ENCODE measurements at regions not wholly inside any gene's neighbourhood (a gene's known extent, or its start where the extent isn't known, plus 50 kb on each side); places are given as distances from the start of the nearest gene placed in this dataset.

- Histone ChIP-seq H3K27ac (no peak overlapping the region), H3K4me3 (no peak overlapping the region), H3K36me3 (no peaks in the 10 kb centered on the region), H3K9me3 (no peaks in the 10 kb centered on the region), H3K4me1 (ENCODE audit: control insufficient read depth in 1 of 2, low read depth in 2 of 2) (no peaks in the 10 kb centered on the region), H3K27me3 (replicated peaks; ENCODE audit: insufficient read depth) (no peaks in the 10 kb centered on the region)
- no peak for TF ChIP-seq CTCF (IDR thresholded peaks at IDR 0.05)
- DNase-seq (ENCODE audit: low spot score) (no peak), ATAC-seq (ENCODE audit: insufficient number of reproducible peaks, low FRiP score, low read depth) (no peak)
Observed at GRCh38 chr14:53881161-53881871, 75.3 kb downstream of the BMP4 start.

- H3K27me3 ChIP-seq (replicated peaks; ENCODE audit: insufficient read depth) = no peaks in the 10 kb centered on the region
- ATAC-seq (ENCODE audit: insufficient number of reproducible peaks, low FRiP score, low read depth) = no peak
- no peaks in the 10 kb centered on the region for H3K4me1 ChIP-seq (ENCODE audit: control insufficient read depth in 1 of 2, low read depth in 2 of 2)
- no peak overlapping the region for H3K27ac ChIP-seq
- H3K4me3 ChIP-seq = no peak overlapping the region
- no peaks in the 10 kb centered on the region for H3K9me3 ChIP-seq
- no peaks in the 10 kb centered on the region for H3K36me3 ChIP-seq
- TF ChIP-seq CTCF (IDR thresholded peaks at IDR 0.05) = no peak
- DNase-seq (ENCODE audit: low spot score) = no peak
Observed at GRCh38 chr14:53880761-53881160, 75.9 kb downstream of the BMP4 start.

GRCh38 chr14:53879747-53880146 is 76.9 kb downstream of the BMP4 start:
- Histone ChIP-seq H3K4me3 (no peak overlapping the region), H3K9me3 (no peaks in the 10 kb centered on the region), H3K27me3 (replicated peaks; ENCODE audit: insufficient read depth) (no peaks in the 10 kb centered on the region), H3K27ac (no peak overlapping the region), H3K4me1 (ENCODE audit: control insufficient read depth in 1 of 2, low read depth in 2 of 2) (no peaks in the 10 kb centered on the region), H3K36me3 (no peaks in the 10 kb centered on the region)
- ATAC-seq (ENCODE audit: insufficient number of reproducible peaks, low FRiP score, low read depth) = no peak
- no peak for DNase-seq (ENCODE audit: low spot score)
- TF ChIP-seq CTCF (IDR thresholded peaks at IDR 0.05) = no peak

- Histone ChIP-seq H3K9me3 (no peaks in the 10 kb centered on the region), H3K27ac (no peak overlapping the region)
Observed at GRCh38 chr14:53879022-53879686, 77.5 kb downstream of the BMP4 start.

More at GRCh38 chr14:53879022-53879686, 77.5 kb downstream of the BMP4 start:
- Histone ChIP-seq H3K36me3 (no peaks in the 10 kb centered on the region), H3K27me3 (replicated peaks; ENCODE audit: insufficient read depth) (no peaks in the 10 kb centered on the region), H3K4me1 (ENCODE audit: control insufficient read depth in 1 of 2, low read depth in 2 of 2) (no peaks in the 10 kb centered on the region), H3K4me3 (no peak overlapping the region)
- no peak for TF ChIP-seq CTCF (IDR thresholded peaks at IDR 0.05)
- DNase-seq (ENCODE audit: low spot score) = no peak
- ATAC-seq (ENCODE audit: insufficient number of reproducible peaks, low FRiP score, low read depth) = no peak
